Neural progenitor cell (in vitro differentiated cells): ENCODE measurements at regions not wholly inside any gene's neighbourhood (a gene's known extent, or its start where the extent isn't known, plus 50 kb on each side); places are given as distances from the start of the nearest gene placed in this dataset.
"Not testable (repeated sequence)": the region's sequence is repeated elsewhere in the genome, so short reads cannot be mapped to it uniquely, and the experiment has no call there.

Experiments
- DNase-seq: peaks from one replicate; pipeline ENCODE4 v3.0.0-alpha.2; 2016; ENCODE audit warnings: low spot score
- H2AFZ ChIP-seq: fragments of 200-600 bp; sonication (generic); replicated peaks from 2 replicates; pipeline ENCODE4 v1.6.1; 2016; ENCODE audit warnings: antibody characterized with exemption
- H3F3A ChIP-seq: fragments of 200-600 bp; sonication (generic); 2 replicates; pipeline ENCODE4 v1.6.1; 2016; ENCODE audit warnings: antibody characterized with exemption, low read depth
- H3K27ac ChIP-seq: fragments of 200-600 bp; sonication (generic); 2 replicates; pipeline ENCODE4 v1.5.1; 2016; ENCODE audit warnings: mild to moderate bottlenecking
- H3K27me3 ChIP-seq: fragments of 200-600 bp; sonication (generic); 2 replicates; pipeline ENCODE4 v1.6.1; 2016; ENCODE audit warnings: mild to moderate bottlenecking, moderate library complexity
- H3K36me3 ChIP-seq: fragments of 200-600 bp; sonication (generic); 2 replicates; pipeline ENCODE4 v1.5.1; 2016
- H3K4me1 ChIP-seq: fragments of 200-600 bp; sonication (generic); 2 replicates; pipeline ENCODE4 v1.6.1; 2016; ENCODE audit warnings: mixed run types
- H3K4me2 ChIP-seq: fragments of 200-600 bp; sonication (generic); 2 replicates; pipeline ENCODE4 v1.6.1; 2016
- H3K4me3 ChIP-seq: fragments of 200-600 bp; sonication (generic); 2 replicates; pipeline ENCODE4 v1.5.1; 2016
- H3K79me2 ChIP-seq: fragments of 200-600 bp; sonication (generic); 2 replicates; pipeline ENCODE4 v1.6.1; 2016; ENCODE audit warnings: low read depth
- H3K9ac ChIP-seq: fragments of 200-600 bp; sonication (generic); 2 replicates; pipeline ENCODE4 v1.6.1; 2016
- H3K9me3 ChIP-seq: fragments of 200-600 bp; sonication (generic); 2 replicates; pipeline ENCODE4 v1.5.1; 2016; ENCODE audit warnings: low read depth
- H4K20me1 ChIP-seq: fragments of 200-600 bp; sonication (generic); 2 replicates; pipeline ENCODE4 v1.6.1; 2016; ENCODE audit warnings: low read depth
- H3K27ac Mint-ChIP-seq: 3 replicates; pipeline ENCODE4 v1.8.0; 2021; ENCODE audit warnings: mixed read lengths
- H3K27me3 Mint-ChIP-seq: 2 replicates; pipeline ENCODE4 v1.8.0; 2022; ENCODE audit warnings: low read depth, mild to moderate bottlenecking, inconsistent platforms, moderate library complexity, mixed read lengths; ENCODE audit not compliant: insufficient read depth
- H3K36me3 Mint-ChIP-seq: 3 replicates; pipeline ENCODE4 v1.8.0; 2021; ENCODE audit warnings: mixed read lengths
- H3K4me1 Mint-ChIP-seq: 3 replicates; pipeline ENCODE4 v1.8.0; 2021; ENCODE audit warnings: mixed read lengths
- H3K4me3 Mint-ChIP-seq: 3 replicates; pipeline ENCODE4 v1.8.0; 2021; ENCODE audit warnings: mild to moderate bottlenecking, moderate library complexity, mixed read lengths
- H3K9me3 Mint-ChIP-seq: 3 replicates; pipeline ENCODE4 v1.8.0; 2020; ENCODE audit warnings: mixed read lengths
- CTCF ChIP-seq: fragments of 200-600 bp; sonication (generic); IDR thresholded peaks from 2 replicates; pipeline ENCODE4 v1.5.1; 2017; ENCODE audit warnings: antibody characterized with exemption, mild to moderate bottlenecking
- EZH2 ChIP-seq: fragments of 200-600 bp; sonication (generic); IDR thresholded peaks from 2 replicates; pipeline ENCODE4 v1.6.1; 2017; ENCODE audit warnings: antibody characterized with exemption, mild to moderate bottlenecking, moderate library complexity
- EZH2phosphoT487 ChIP-seq: fragments of 200-600 bp; sonication (generic); IDR thresholded peaks from 2 replicates; pipeline ENCODE4 v1.6.1; 2017; ENCODE audit warnings: antibody characterized with exemption

GRCh38 chr9:42275141-42275540 lies 91.7 kb downstream of the SPATA31A6 start:
- peaks cover 4% of the 10 kb centered on the region for H3K27me3 Mint-ChIP-seq
- H3K27ac ChIP-seq, result no peak overlapping the region
- H3K4me3 ChIP-seq, result no peak overlapping the region
- no peak overlapping the region for H3K4me3 Mint-ChIP-seq
- H3K36me3 ChIP-seq, result no peaks in the 10 kb centered on the region
- H3K9me3 ChIP-seq, result no peaks in the 10 kb centered on the region
- peaks cover 3% of the 10 kb centered on the region for H3K9me3 Mint-ChIP-seq
- no peak overlapping the region for H3K9ac ChIP-seq
- no peak overlapping the region for H2AFZ ChIP-seq
- TF ChIP-seq EZH2phosphoT487 (no peak), EZH2 (no peak), CTCF (no peak)
- no peaks in the 10 kb centered on the region for H3K27me3 ChIP-seq
- H3K79me2 ChIP-seq, result no peaks in the 10 kb centered on the region
- H3K4me1 Mint-ChIP-seq, result peaks cover 9% of the 10 kb centered on the region
- H3K36me3 Mint-ChIP-seq, result peaks cover 1% of the 10 kb centered on the region
- H3K4me1 ChIP-seq, result no peaks in the 10 kb centered on the region
- no peak for DNase-seq
- no peaks in the 10 kb centered on the region for H4K20me1 ChIP-seq
- H3K27ac Mint-ChIP-seq, result no peak overlapping the region
- H3F3A ChIP-seq, result no peaks in the 10 kb centered on the region
- no peak overlapping the region for H3K4me2 ChIP-seq

DNA sequence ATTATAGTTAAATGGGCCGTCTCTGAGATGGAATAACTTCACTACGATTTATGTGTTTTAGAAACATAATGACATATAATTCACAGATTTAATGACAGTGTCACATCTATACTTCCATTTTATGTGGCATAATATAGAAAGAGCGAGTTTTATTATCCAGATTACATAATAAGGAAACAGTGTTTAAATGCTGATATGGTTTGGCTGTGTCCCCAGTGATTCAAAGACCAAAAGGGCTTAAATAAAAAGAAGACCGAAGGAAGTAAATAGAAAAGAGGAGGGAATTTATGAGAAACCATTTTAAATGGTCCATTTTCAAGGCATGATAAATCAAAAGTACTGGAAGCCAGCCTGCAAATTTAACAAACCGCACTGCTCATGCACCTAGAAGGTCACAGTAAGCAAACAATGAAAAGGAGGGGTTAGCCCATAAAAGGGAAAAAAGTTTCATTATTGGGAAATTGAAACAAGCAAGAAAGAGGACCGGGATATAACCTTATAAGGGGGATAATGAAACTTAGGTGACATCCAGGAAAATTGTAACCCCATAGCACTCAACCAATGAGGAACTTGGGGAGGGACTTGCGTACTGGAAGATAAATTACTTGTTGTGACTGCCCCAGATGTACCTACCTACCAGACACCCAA lies 99.2 kb downstream of the SPATA31A6 start:
- not testable (repeated sequence) for H3K4me1 ChIP-seq

GRCh38 chr9:42283179-42283543 lies 99.7 kb downstream of the SPATA31A6 start:
- peaks cover 13% of the 10 kb centered on the region for H3K4me1 Mint-ChIP-seq
- H3K4me3 Mint-ChIP-seq, DNase-seq: not testable (repeated sequence)

More for the DNA sequence above, 99.2 kb downstream of the SPATA31A6 start:
- H3K27ac ChIP-seq, H2AFZ ChIP-seq, H3K27me3 ChIP-seq, H3F3A ChIP-seq, H3K36me3 ChIP-seq, H3K9ac ChIP-seq, H3K4me2 ChIP-seq, H3K27ac Mint-ChIP-seq, H3K9me3 Mint-ChIP-seq, H4K20me1 ChIP-seq, H3K27me3 Mint-ChIP-seq, H3K4me3 Mint-ChIP-seq, DNase-seq, H3K79me2 ChIP-seq, H3K36me3 Mint-ChIP-seq, H3K9me3 ChIP-seq, H3K4me3 ChIP-seq: not testable (repeated sequence)
- H3K4me1 Mint-ChIP-seq, result peaks cover 13% of the 10 kb centered on the region

GRCh38 chr9:42286145-42286845 lies 102.8 kb downstream of the SPATA31A6 start:
- H3K36me3 ChIP-seq, H4K20me1 ChIP-seq, H3K27ac Mint-ChIP-seq, H3K9ac ChIP-seq, H3K9me3 ChIP-seq, H3K27me3 Mint-ChIP-seq, H3K36me3 Mint-ChIP-seq, H3K4me3 Mint-ChIP-seq, H3K4me3 ChIP-seq, DNase-seq, H3K4me2 ChIP-seq, H3F3A ChIP-seq, H3K79me2 ChIP-seq, H3K9me3 Mint-ChIP-seq, H2AFZ ChIP-seq, H3K4me1 ChIP-seq, H3K27ac ChIP-seq, H3K27me3 ChIP-seq: not testable (repeated sequence)
- peaks cover 19% of the 10 kb centered on the region for H3K4me1 Mint-ChIP-seq

More at GRCh38 chr9:42283179-42283543, 99.7 kb downstream of the SPATA31A6 start:
- H3K9me3 Mint-ChIP-seq, H3K27me3 Mint-ChIP-seq, H2AFZ ChIP-seq, H3K4me3 ChIP-seq, H3K36me3 Mint-ChIP-seq, H3K27ac Mint-ChIP-seq, H3K9ac ChIP-seq, H3K27me3 ChIP-seq, H3K4me2 ChIP-seq, H3K36me3 ChIP-seq, H3F3A ChIP-seq, H3K79me2 ChIP-seq, H3K27ac ChIP-seq, H3K4me1 ChIP-seq, H4K20me1 ChIP-seq, H3K9me3 ChIP-seq: not testable (repeated sequence)

DNA sequence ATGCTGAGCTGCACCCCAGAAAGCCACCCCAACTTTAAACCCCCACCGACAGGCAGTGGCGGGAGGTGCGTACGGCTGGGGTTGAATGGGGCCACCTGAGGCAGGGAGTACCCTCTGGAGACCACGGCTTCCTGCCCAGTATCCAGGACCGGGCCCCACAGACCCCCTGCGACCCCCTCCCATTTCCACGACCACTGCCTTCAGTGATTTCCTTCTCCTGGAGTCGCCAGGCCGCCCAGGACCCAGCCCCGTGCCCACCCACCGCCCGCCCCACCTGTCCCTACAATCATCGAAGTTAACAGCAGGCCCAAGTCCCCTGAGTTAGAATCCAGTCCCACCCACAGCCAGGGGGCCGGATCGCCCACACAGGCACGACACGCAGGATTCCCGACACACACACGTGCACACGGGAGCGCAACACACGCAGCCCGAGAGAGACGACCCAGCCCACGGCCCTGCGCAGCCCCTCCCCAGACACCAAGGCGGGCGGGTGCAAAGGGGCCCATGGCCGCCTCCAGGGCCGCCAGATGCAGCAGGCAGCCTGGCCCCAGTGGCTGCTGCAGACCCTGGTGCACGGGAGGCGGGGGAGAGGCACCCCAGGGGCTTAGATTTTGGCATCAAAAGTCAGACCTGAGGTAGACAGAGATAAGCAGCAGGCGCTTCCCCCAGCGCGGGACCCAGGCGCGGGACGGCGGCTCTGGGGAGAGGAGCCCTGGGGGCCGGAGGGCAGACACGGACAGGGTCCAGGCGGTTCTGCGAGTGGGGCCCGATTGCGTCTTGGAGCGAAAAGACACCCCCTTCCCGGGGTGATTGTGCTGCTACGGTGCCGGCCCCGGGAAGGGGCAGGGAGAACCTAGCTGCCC lies 104.8 kb downstream of the SPATA31A6 start:
- not testable (repeated sequence) for DNase-seq, H3K27me3 Mint-ChIP-seq, H3K36me3 ChIP-seq, H3K9ac ChIP-seq, H4K20me1 ChIP-seq, H2AFZ ChIP-seq, H3K9me3 ChIP-seq, H3K27me3 ChIP-seq, H3K4me1 ChIP-seq, H3K9me3 Mint-ChIP-seq, H3K4me3 Mint-ChIP-seq, H3K27ac ChIP-seq, H3F3A ChIP-seq, H3K79me2 ChIP-seq, H3K4me3 ChIP-seq, H3K4me2 ChIP-seq, H3K36me3 Mint-ChIP-seq, H3K27ac Mint-ChIP-seq
- peaks cover 26% of the 10 kb centered on the region for H3K4me1 Mint-ChIP-seq

DNA sequence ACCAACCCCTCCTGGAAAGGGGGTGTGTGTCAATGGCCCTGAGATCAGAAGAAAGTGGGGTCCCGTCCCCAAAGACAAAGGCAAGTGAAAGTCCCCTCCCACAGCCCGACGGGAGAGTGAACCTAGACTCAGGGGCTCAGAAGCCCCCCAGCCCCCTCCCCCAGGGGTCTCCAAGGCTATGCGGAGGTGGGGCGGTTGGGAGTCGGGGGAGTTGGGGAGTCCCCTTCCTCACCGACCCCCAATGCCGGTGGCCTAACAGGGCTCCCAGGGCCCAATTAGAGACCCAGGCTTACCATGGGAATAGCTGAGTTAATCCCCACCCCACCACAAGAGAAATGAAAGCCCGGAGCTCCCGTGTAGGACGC lies 105.4 kb downstream of the SPATA31A6 start:
- not testable (repeated sequence) for H3K9me3 Mint-ChIP-seq, H3K4me2 ChIP-seq, H3K79me2 ChIP-seq, H3F3A ChIP-seq, DNase-seq, H3K27me3 Mint-ChIP-seq, H4K20me1 ChIP-seq, H3K36me3 ChIP-seq, H3K27me3 ChIP-seq, H3K4me1 ChIP-seq, H3K4me3 ChIP-seq, H3K9me3 ChIP-seq, H3K36me3 Mint-ChIP-seq, H2AFZ ChIP-seq, H3K27ac ChIP-seq, H3K4me3 Mint-ChIP-seq, H3K27ac Mint-ChIP-seq, H3K9ac ChIP-seq
- H3K4me1 Mint-ChIP-seq, result peaks cover 26% of the 10 kb centered on the region

DNA sequence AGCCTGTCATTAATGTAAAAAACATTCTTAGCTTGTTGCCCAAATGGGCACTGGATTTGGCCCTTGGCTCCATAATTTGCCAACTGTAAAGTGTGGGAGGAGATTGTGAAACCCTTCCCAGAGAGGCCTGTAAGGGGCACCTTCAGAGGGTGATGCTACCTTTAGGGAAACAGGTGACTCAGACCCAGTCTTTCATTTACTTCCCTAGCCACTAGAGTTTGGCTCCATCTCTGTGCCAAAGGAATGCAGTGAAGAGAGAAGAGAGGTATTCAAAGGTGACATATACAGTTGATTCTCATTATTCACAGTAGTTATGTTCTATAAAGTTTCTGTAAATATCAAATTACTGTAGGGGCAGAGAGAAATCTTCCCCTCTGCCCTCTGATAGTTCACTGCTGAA lies 116.7 kb downstream of the SPATA31A6 start:
- not testable (repeated sequence) for H3K27me3 Mint-ChIP-seq, H3K4me3 ChIP-seq, H3K27ac Mint-ChIP-seq, DNase-seq, H3K27ac ChIP-seq, H4K20me1 ChIP-seq, H3K79me2 ChIP-seq, H3K4me2 ChIP-seq, H3K27me3 ChIP-seq, H3K4me3 Mint-ChIP-seq, H3K4me1 Mint-ChIP-seq, H3K9me3 Mint-ChIP-seq, H3K9me3 ChIP-seq, H3K36me3 ChIP-seq, H2AFZ ChIP-seq, H3K4me1 ChIP-seq, H3F3A ChIP-seq, H3K9ac ChIP-seq, H3K36me3 Mint-ChIP-seq
